ENCODE measurements at regions not wholly inside any gene's neighbourhood (a gene's known extent, or its start where the extent isn't known, plus 50 kb on each side); places are given as distances from the start of the nearest gene placed in this dataset.

DNA sequence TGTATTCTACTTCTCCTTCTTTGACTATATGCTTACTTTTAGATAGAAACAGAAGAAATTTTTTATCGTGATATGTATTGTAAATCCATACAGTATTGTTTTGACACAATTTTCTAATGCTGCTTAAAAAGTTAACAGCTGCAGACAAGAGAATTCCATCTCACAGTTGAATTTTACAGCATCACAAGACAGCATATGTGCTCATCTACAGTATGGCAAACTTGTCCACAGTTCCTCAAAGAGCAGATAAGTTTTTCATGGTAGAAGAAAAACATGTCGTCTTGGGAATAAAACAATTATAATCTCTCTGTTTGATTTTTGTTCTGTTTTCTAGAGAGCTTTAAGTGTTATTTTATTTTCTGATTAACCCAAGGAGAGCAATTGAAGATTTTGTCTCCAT, 438.5 kb upstream of the NUDT12 start:
- H3K36me3 ChIP-seq (ENCODE audit: control insufficient read depth, insufficient read depth, low read length), result no peaks in the 10 kb centered on the region
- H3K4me3 ChIP-seq (ENCODE audit: low read length), result no peak overlapping the region
- H3K27ac ChIP-seq (ENCODE audit: low read depth, low read length), result no peak overlapping the region
- no peaks in the 10 kb centered on the region for H3K9me3 ChIP-seq (ENCODE audit: control insufficient read depth, low read length)
- Mint-ChIP-seq H3K4me1 (peaks cover 2% of the 10 kb centered on the region), H3K4me3 (no peak overlapping the region), H3K9me3 (peaks cover 5% of the 10 kb centered on the region), H3K27ac (no peak overlapping the region), H3K27me3 (ENCODE audit: insufficient read depth) (no peaks in the 10 kb centered on the region), H3K36me3 (ENCODE audit: low read depth) (no peaks in the 10 kb centered on the region)
- TF ChIP-seq, protein P1, sequence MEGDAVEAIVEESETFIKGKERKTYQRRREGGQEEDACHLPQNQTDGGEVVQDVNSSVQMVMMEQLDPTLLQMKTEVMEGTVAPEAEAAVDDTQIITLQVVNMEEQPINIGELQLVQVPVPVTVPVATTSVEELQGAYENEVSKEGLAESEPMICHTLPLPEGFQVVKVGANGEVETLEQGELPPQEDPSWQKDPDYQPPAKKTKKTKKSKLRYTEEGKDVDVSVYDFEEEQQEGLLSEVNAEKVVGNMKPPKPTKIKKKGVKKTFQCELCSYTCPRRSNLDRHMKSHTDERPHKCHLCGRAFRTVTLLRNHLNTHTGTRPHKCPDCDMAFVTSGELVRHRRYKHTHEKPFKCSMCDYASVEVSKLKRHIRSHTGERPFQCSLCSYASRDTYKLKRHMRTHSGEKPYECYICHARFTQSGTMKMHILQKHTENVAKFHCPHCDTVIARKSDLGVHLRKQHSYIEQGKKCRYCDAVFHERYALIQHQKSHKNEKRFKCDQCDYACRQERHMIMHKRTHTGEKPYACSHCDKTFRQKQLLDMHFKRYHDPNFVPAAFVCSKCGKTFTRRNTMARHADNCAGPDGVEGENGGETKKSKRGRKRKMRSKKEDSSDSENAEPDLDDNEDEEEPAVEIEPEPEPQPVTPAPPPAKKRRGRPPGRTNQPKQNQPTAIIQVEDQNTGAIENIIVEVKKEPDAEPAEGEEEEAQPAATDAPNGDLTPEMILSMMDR (conservative IDR thresholded peaks at IDR 0.05), result no peak
- WGBS, 2 experiments (ENCODE audit: insufficient coverage in 1 of 2, insufficient read length in 1 of 2), result 96 to 100% methylated on average over 1 of the region's 2 CpGs
- H3K4me1 ChIP-seq (ENCODE audit: control insufficient read depth, insufficient read depth, low read length), result no peaks in the 10 kb centered on the region
- H3K27me3 ChIP-seq (ENCODE audit: control insufficient read depth, insufficient read depth, low read length, poor library complexity, severe bottlenecking), result no peaks in the 10 kb centered on the region
- no peak for DNase-seq
- H3K9ac ChIP-seq (ENCODE audit: extremely low read depth, low read length, poor library complexity, severe bottlenecking), result no peak overlapping the region

DNA sequence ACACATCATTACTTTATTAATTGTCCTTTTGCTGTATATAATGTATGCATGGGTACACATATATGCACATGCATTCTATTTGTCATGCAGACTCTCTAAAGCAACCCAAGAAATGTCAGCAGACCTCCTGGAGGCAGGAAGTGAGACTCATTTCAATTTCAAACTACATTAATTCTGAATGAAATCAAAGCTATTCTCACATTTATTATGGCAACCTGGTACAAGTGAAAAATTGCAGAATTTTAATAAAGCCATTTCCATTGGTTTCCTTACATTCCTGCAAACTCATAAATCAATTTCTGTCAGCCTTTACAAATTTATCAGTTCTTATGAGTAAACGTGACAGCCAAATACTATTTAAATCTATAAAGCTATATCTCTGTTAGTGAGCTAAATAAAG, 430.4 kb upstream of the NUDT12 start:
- DNase-seq, result no peak
- no peaks in the 10 kb centered on the region for H3K36me3 ChIP-seq (ENCODE audit: control insufficient read depth, insufficient read depth, low read length)
- Mint-ChIP-seq H3K4me1 (peaks cover 6% of the 10 kb centered on the region), H3K4me3 (no peak overlapping the region), H3K27me3 (ENCODE audit: insufficient read depth) (no peaks in the 10 kb centered on the region), H3K36me3 (ENCODE audit: low read depth) (no peaks in the 10 kb centered on the region), H3K27ac (no peak overlapping the region), H3K9me3 (peaks cover 5% of the 10 kb centered on the region)
- H3K9ac ChIP-seq (ENCODE audit: extremely low read depth, low read length, poor library complexity, severe bottlenecking), result no peak overlapping the region
- H3K27me3 ChIP-seq (ENCODE audit: control insufficient read depth, insufficient read depth, low read length, poor library complexity, severe bottlenecking), result no peaks in the 10 kb centered on the region
- H3K4me1 ChIP-seq (ENCODE audit: control insufficient read depth, insufficient read depth, low read length), result no peaks in the 10 kb centered on the region
- H3K4me3 ChIP-seq (ENCODE audit: low read length), result no peak overlapping the region
- peaks cover 7% of the 10 kb centered on the region for H3K9me3 ChIP-seq (ENCODE audit: control insufficient read depth, low read length)
- no peak overlapping the region for H3K27ac ChIP-seq (ENCODE audit: low read depth, low read length)
- TF ChIP-seq, protein P1 (conservative IDR thresholded peaks at IDR 0.05), result no peak
- 80% methylated on average over 1 of the region's 1 CpG; no CpG with 5 or more reads in 1 of the 2 experiments for WGBS, 2 experiments (ENCODE audit: insufficient coverage in 1 of 2, insufficient read length in 1 of 2)

DNA sequence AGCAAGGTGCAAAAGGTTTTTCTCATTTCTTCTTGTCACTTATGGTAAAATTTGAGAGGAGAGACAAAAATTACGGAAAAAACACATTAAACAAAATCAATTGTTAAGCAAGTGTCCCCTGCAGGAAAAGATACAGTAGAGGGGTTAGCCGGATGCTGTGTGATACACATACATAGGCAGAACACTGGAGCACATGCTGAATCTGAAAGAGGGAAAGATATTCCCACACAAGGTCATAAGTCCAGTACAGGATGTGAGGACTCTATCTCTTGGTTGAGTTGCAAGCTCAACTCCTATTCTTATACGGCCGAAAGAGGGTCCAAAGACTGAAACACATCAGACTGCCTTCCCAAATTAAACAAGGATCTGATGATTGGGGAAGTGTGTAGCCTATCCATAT, 427.5 kb upstream of the NUDT12 start:
- Mint-ChIP-seq H3K27me3 (ENCODE audit: insufficient read depth) (no peaks in the 10 kb centered on the region), H3K27ac (no peak overlapping the region), H3K36me3 (ENCODE audit: low read depth) (no peaks in the 10 kb centered on the region), H3K4me1 (peaks cover 6% of the 10 kb centered on the region), H3K9me3 (no peaks in the 10 kb centered on the region), H3K4me3 (no peak overlapping the region)
- Histone ChIP-seq H3K27me3 (ENCODE audit: control insufficient read depth, insufficient read depth, low read length, poor library complexity, severe bottlenecking) (no peaks in the 10 kb centered on the region), H3K27ac (ENCODE audit: low read depth, low read length) (no peak overlapping the region), H3K9ac (ENCODE audit: extremely low read depth, low read length, poor library complexity, severe bottlenecking) (no peak overlapping the region), H3K36me3 (ENCODE audit: control insufficient read depth, insufficient read depth, low read length) (no peaks in the 10 kb centered on the region), H3K4me1 (ENCODE audit: control insufficient read depth, insufficient read depth, low read length) (no peaks in the 10 kb centered on the region), H3K4me3 (ENCODE audit: low read length) (no peak overlapping the region), H3K9me3 (ENCODE audit: control insufficient read depth, low read length) (peaks cover 7% of the 10 kb centered on the region)
- DNase-seq, result no peak
- 99 to 100% methylated on average over 3 to 4 of the region's 4 CpGs for WGBS, 2 experiments (ENCODE audit: insufficient coverage in 1 of 2, insufficient read length in 1 of 2)
- TF ChIP-seq, protein P1 (conservative IDR thresholded peaks at IDR 0.05), result no peak

Data from endodermal cell (in vitro differentiated cells).